BJ (cell line): ENCODE measurements at regions not wholly inside any gene's neighbourhood (a gene's known extent, or its start where the extent isn't known, plus 50 kb on each side); places are given as distances from the start of the nearest gene placed in this dataset.

Source experiments
- CTCF ChIA-PET: fragments of 350-600 bp; formaldehyde crosslinking; extraction: SDS; loops from one replicate; lab custom pipeline; 2021; ENCODE audit warnings: antibody characterized with exemption, inconsistent platforms; lab: Yijun Ruan, JAX
- POLR2A ChIA-PET: fragments of 300-600 bp; sonication (Branson Sonifier 250); formaldehyde crosslinking; extraction: SDS; loops from one replicate; lab custom pipeline; 2021; ENCODE audit warnings: antibody characterized with exemption; lab: Charles Lee
- DNase-seq: peaks from one replicate; pipeline ENCODE4 v3.0.0-alpha.2; 2011; ENCODE audit warnings: low read depth
- H3K27me3 ChIP-seq: 2 replicates; pipeline ENCODE4 v1.6.0; 2011; ENCODE audit warnings: low read length; ENCODE audit not compliant: control insufficient read depth, insufficient read depth
- H3K36me3 ChIP-seq: 2 replicates; pipeline ENCODE4 v1.5.1; 2011; ENCODE audit warnings: low read length; ENCODE audit not compliant: control insufficient read depth, insufficient read depth
- H3K4me3 ChIP-seq: 2 replicates; pipeline ENCODE4 v1.5.1; 2011; ENCODE audit warnings: low read depth, mild to moderate bottlenecking, control low read depth, low read length
- CTCF ChIP-seq: IDR thresholded peaks from 2 replicates; pipeline ENCODE4 v1.5.1; 2011; ENCODE audit warnings: low read depth, mild to moderate bottlenecking, control low read depth, inconsistent platforms, low read length, moderate library complexity; ENCODE audit not compliant: insufficient read depth

- DNase-seq: no peak
- ChIA-PET CTCF (no interaction called here), POLR2A (no interaction called here)
- TF ChIP-seq CTCF: no peak
- no peaks in the 10 kb centered on the region for H3K27me3 ChIP-seq
- no peaks in the 10 kb centered on the region for H3K36me3 ChIP-seq
- H3K4me3 ChIP-seq: no peak overlapping the region
Observed at GRCh38 chr5:5953584-5954274, 424.6 kb downstream of the MED10 start.

GRCh38 chr5:5951953-5952352 is 426.4 kb downstream of the MED10 start:
- Histone ChIP-seq H3K27me3 (no peaks in the 10 kb centered on the region), H3K36me3 (no peaks in the 10 kb centered on the region), H3K4me3 (no peak overlapping the region)
- no peak for DNase-seq
- ChIA-PET CTCF (no interaction called here), POLR2A (no interaction called here)
- TF ChIP-seq CTCF: no peak

- Histone ChIP-seq H3K4me3 (no peak overlapping the region), H3K27me3 (no peaks in the 10 kb centered on the region), H3K36me3 (no peaks in the 10 kb centered on the region)
- no peak for DNase-seq
- POLR2A ChIA-PET: no interaction called here
- CTCF ChIA-PET: no interaction called here
- no peak for TF ChIP-seq CTCF
Observed at GRCh38 chr5:5950658-5951057, 427.7 kb downstream of the MED10 start.

GRCh38 chr5:5941486-5941885 is 436.9 kb downstream of the MED10 start:
- Histone ChIP-seq H3K36me3 (no peaks in the 10 kb centered on the region), H3K4me3 (no peak overlapping the region), H3K27me3 (no peaks in the 10 kb centered on the region)
- no peak for DNase-seq
- no peak for TF ChIP-seq CTCF
- POLR2A ChIA-PET: no interaction called here
- CTCF ChIA-PET: no interaction called here

GRCh38 chr5:5939759-5940370 is 438.5 kb downstream of the MED10 start:
- DNase-seq: no peak
- TF ChIP-seq CTCF: no peak
- no peaks in the 10 kb centered on the region for H3K27me3 ChIP-seq
- ChIA-PET POLR2A (no interaction called here), CTCF (no interaction called here)
- no peaks in the 10 kb centered on the region for H3K36me3 ChIP-seq
- H3K4me3 ChIP-seq: no peak overlapping the region
